Endothelial cell of umbilical vein (primary cell): ENCODE measurements at regions not wholly inside any gene's neighbourhood (a gene's known extent, or its start where the extent isn't known, plus 50 kb on each side); places are given as distances from the start of the nearest gene placed in this dataset.
"Not testable (repeated sequence)": the region's sequence is repeated elsewhere in the genome, so short reads cannot be mapped to it uniquely, and the experiment has no call there.

Experiments
- CTCF ChIP-seq, 2 donors: IDR thresholded peaks; 1 replicate in 1 of 2; 2 replicates in 1 of 2; pipeline ENCODE4 v1.5.1; 2011; ENCODE audit warnings: low read length in 2 of 2, mild to moderate bottlenecking in 2 of 2, moderate library complexity in 2 of 2, control low read depth in 1 of 2, inconsistent platforms in 1 of 2, low read depth in 1 of 2; ENCODE audit not compliant: insufficient read depth in 1 of 2; ENCODE audit errors: extremely low read depth in 1 of 2
- EZH2 ChIP-seq: IDR thresholded peaks from 2 replicates; pipeline ENCODE4 v1.6.1; 2012; ENCODE audit warnings: borderline replicate concordance, low read depth, mild to moderate bottlenecking, moderate library complexity, low read length, inconsistent platforms; ENCODE audit not compliant: severe bottlenecking

- not testable (repeated sequence) for TF ChIP-seq CTCF (IDR thresholded peaks at IDR 0.05; ENCODE audit: extremely low read depth in 1 of 2, insufficient read depth in 1 of 2, low read depth in 1 of 2, low read length in 2 of 2); EZH2
Observed at GRCh38 chr3:79951426-79951825, 183.6 kb upstream of the ROBO1 start.
